ENCODE measurements at regions not wholly inside any gene's neighbourhood (a gene's known extent, or its start where the extent isn't known, plus 50 kb on each side); places are given as distances from the start of the nearest gene placed in this dataset.

DNA sequence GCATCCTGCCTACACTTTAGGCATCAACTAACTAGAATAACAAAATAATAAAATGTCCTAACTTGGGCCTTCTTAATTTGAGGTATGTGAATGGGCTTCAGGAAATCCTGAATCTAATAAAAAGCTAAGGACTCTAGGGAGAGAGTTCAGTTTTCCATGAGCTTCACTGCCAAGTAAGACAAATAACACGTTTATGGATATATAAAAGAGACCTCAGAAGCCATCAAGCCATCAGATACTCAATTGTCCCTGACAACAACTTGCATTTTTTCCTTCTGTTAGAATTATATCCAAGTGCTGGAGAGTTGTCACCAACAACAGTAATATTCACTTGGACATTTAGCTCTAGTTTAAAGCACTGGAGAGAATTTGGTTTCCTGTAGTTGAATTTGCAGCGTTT is 102.4 kb upstream of the IGSF10 start:
- no peaks in the 10 kb centered on the region for H3K9me1 ChIP-seq (ENCODE audit: control insufficient read depth, extremely low read depth, insufficient read depth, low read length)
- no peaks in the 10 kb centered on the region for H3K9me3 ChIP-seq (ENCODE audit: control insufficient read depth, low read depth, low read length)
- no peaks in the 10 kb centered on the region for H3K36me3 ChIP-seq (ENCODE audit: control insufficient read depth in 2 of 2, extremely low read depth in 1 of 2, insufficient read depth in 2 of 2, low read length in 2 of 2)
- no peak for DNase-seq (ENCODE audit: low read depth, low spot score)
- H4K20me1 ChIP-seq (ENCODE audit: control insufficient read depth, extremely low read depth, insufficient read depth, low read length), result no peaks in the 10 kb centered on the region
- no peaks in the 10 kb centered on the region for H3K27me3 ChIP-seq (ENCODE audit: control insufficient read depth, extremely low read depth, insufficient read depth, low read length)
- dilution Hi-C loops (cut with MboI; ENCODE audit: extremely low pct_ligation_motif_present, low sequenced_read_pairs), result no loop called here
- FAIRE-seq, result no peak
- H3K27ac ChIP-seq (ENCODE audit: control insufficient read depth, insufficient read depth, low read length), result no peak overlapping the region
- no peak overlapping the region for H3K9ac ChIP-seq (ENCODE audit: control insufficient read depth, extremely low read depth, insufficient read depth, low read length)
- H3K4me2 ChIP-seq (ENCODE audit: control insufficient read depth, extremely low read depth, insufficient read depth, low read depth, low read length), result no peak overlapping the region
- no peak overlapping the region for H2AFZ ChIP-seq (ENCODE audit: control insufficient read depth, low read length)
- H3K4me3 ChIP-seq (ENCODE audit: control insufficient read depth in 2 of 3, extremely low read depth in 1 of 3, insufficient read depth in 2 of 3, low read depth in 1 of 3, low read length in 3 of 3), result no peak overlapping the region
- TF ChIP-seq EZH2 (IDR thresholded peaks at IDR 0.05; ENCODE audit: low read length) (no peak), CTCF (optimal IDR thresholded peaks at IDR 0.05 in 1 of 3, IDR thresholded peaks at IDR 0.05 in 1 of 3, conservative IDR thresholded peaks at IDR 0.05 in 1 of 3; ENCODE audit: extremely low read depth in 1 of 3, insufficient read depth in 2 of 3, low read length in 3 of 3) (no peak)
- H3K4me1 ChIP-seq (ENCODE audit: control insufficient read depth, extremely low read depth, insufficient read depth, low read length), result no peaks in the 10 kb centered on the region
- H3K79me2 ChIP-seq (ENCODE audit: control insufficient read depth, insufficient read depth, low read length), result no peaks in the 10 kb centered on the region

GRCh38 chr3:151562891-151563290 is 102.0 kb upstream of the IGSF10 start:
- no peak overlapping the region for H2AFZ ChIP-seq (ENCODE audit: control insufficient read depth, low read length)
- no peak overlapping the region for H3K27ac ChIP-seq (ENCODE audit: control insufficient read depth, insufficient read depth, low read length)
- H3K9me1 ChIP-seq (ENCODE audit: control insufficient read depth, extremely low read depth, insufficient read depth, low read length), result no peaks in the 10 kb centered on the region
- no peaks in the 10 kb centered on the region for H3K36me3 ChIP-seq (ENCODE audit: control insufficient read depth in 2 of 2, extremely low read depth in 1 of 2, insufficient read depth in 2 of 2, low read length in 2 of 2)
- H3K27me3 ChIP-seq (ENCODE audit: control insufficient read depth, extremely low read depth, insufficient read depth, low read length), result no peaks in the 10 kb centered on the region
- DNase-seq (ENCODE audit: low read depth, low spot score), result no peak
- H3K79me2 ChIP-seq (ENCODE audit: control insufficient read depth, insufficient read depth, low read length), result no peaks in the 10 kb centered on the region
- TF ChIP-seq CTCF (optimal IDR thresholded peaks at IDR 0.05 in 1 of 3, IDR thresholded peaks at IDR 0.05 in 1 of 3, conservative IDR thresholded peaks at IDR 0.05 in 1 of 3; ENCODE audit: extremely low read depth in 1 of 3, insufficient read depth in 2 of 3, low read length in 3 of 3) (no peak), EZH2 (IDR thresholded peaks at IDR 0.05; ENCODE audit: low read length) (no peak)
- no peaks in the 10 kb centered on the region for H4K20me1 ChIP-seq (ENCODE audit: control insufficient read depth, extremely low read depth, insufficient read depth, low read length)
- dilution Hi-C loops (cut with MboI; ENCODE audit: extremely low pct_ligation_motif_present, low sequenced_read_pairs), result no loop called here
- H3K4me2 ChIP-seq (ENCODE audit: control insufficient read depth, extremely low read depth, insufficient read depth, low read depth, low read length), result no peak overlapping the region
- FAIRE-seq, result no peak
- no peak overlapping the region for H3K9ac ChIP-seq (ENCODE audit: control insufficient read depth, extremely low read depth, insufficient read depth, low read length)
- H3K4me3 ChIP-seq (ENCODE audit: control insufficient read depth in 2 of 3, extremely low read depth in 1 of 3, insufficient read depth in 2 of 3, low read depth in 1 of 3, low read length in 3 of 3), result no peak overlapping the region
- H3K9me3 ChIP-seq (ENCODE audit: control insufficient read depth, low read depth, low read length), result no peaks in the 10 kb centered on the region
- H3K4me1 ChIP-seq (ENCODE audit: control insufficient read depth, extremely low read depth, insufficient read depth, low read length), result no peaks in the 10 kb centered on the region
